Putamen (tissue), 1 donor: ENCODE measurements at regions not wholly inside any gene's neighbourhood (a gene's known extent, or its start where the extent isn't known, plus 50 kb on each side); places are given as distances from the start of the nearest gene placed in this dataset.
"Not testable (repeated sequence)": the region's sequence is repeated elsewhere in the genome, so short reads cannot be mapped to it uniquely, and the experiment has no call there.

Experiments used
- DNase-seq: peaks from one replicate; pipeline ENCODE4 v3.0.0-alpha.2; 2016; ENCODE audit warnings: low spot score

GRCh38 chr21:14058566-14058965 lies 152.2 kb downstream of the LIPI start:
- DNase-seq, result no peak

DNA sequence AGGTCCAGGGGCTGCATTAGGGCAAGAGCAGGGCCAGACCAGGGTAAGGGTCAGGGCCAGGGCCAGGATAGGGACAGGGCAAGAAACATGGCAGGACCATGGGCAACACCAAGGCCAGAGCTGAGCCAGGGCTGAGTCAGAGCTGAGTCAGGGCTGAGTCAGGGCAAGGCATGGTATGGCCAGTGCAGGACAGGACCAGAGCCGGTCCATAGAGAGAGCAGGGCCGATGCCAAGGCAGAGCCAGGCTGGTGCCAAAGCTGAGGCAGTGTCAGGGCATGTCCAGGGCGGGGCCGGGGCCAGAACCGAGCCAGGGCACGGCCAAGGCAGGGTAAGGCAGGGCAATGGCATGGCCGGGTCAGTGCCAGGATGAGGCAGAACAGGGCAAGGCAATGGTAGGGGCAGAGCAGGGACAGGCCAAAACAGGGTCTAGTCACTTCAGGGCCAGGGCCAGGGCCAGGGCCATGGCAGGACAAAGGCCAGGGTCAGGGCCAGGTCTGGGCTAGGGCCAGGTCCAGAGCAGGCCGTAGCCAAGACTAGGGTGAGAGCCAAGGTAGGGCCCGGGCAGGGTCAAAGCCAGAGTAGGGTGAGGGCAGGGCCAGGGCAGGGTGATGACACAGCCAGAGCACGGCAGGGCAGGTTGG lies 152.8 kb downstream of the LIPI start:
- DNase-seq, result not testable (repeated sequence)

GRCh38 chr21:14057313-14057712 lies 153.4 kb downstream of the LIPI start:
- DNase-seq, result no peak

- no peak for DNase-seq
These were observed 154.0 kb downstream of the LIPI start for GRCh38 chr21:14056771-14057191.

DNA sequence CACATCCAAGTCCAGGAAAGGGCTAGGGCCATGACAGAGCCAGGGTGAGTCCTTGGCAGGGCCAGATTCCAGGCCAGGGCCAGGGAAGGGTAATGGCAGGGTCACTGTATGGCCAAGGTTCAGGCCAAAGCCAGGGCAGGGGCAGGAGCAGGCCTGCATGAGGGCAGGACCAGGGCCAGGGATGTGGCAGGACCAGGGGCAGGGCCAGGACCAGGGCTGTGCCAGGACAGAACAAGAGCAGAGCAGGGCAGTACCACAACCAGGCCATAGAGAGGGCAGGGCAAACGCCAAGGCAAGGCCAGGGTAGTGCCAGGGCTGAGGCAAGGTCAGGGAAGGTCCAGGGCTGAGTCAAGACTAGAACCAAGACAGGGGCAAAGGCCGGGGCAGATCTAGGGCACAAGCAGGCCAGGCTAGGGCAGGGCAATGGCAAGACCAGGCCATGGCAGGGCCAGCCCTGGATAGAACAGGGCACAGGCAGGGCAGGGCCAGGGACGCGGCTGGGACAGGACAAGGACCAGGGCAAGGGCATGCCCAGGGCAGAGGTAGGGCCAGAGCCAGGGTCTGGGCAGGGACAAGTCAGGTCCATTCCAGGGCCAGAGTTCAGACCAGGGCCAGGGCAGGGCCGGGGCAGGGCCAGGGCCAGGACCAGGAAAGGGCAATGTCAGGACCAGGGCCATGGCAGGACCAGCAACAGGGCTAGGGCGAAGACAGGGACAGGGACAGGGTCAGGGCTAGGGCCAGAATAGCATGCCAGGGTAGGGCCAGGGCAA lies 154.8 kb downstream of the LIPI start:
- not testable (repeated sequence) for DNase-seq

DNA sequence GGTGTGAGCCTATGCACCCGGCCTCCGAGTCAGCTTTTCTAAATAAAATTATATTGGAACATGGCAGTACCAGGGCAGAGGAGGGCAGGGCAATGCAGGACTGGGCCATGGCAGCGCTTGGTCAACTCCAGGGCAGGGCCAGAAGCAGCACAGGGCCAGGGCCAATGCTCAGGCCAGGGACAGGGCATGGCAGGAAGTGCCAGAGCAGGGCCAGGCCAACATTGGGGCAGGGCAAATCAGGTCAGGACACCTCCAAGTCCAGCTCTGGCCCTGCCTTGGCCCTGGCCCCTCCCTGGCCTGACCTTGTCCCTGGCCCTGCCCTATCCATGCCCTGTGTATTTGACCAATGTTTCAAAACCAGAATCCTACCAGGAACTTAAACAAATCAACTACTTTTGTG lies 156.1 kb downstream of the LIPI start:
- no peak for DNase-seq

- DNase-seq, result no peak
These were observed 160.6 kb downstream of the LIPI start for GRCh38 chr21:14050121-14050520.

DNA sequence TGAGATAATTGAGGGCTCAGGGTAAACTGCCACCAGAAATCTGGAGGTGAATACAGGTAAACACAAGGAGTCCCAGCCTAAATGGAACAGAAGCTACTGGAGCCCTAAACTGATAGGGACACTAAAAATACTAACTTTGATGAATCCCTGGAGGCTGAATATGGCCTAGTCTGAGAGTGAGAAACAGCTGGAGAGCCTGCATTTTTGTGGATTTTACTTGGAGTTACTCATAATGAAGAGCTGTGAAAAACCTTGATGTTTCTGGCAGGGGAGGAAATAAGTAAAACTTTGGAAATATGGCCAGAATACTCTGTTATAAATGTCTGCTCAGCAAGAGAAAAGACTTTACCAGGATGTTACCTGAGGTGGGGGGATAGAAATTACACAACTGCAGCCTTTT lies 164.4 kb downstream of the LIPI start:
- no peak for DNase-seq

DNA sequence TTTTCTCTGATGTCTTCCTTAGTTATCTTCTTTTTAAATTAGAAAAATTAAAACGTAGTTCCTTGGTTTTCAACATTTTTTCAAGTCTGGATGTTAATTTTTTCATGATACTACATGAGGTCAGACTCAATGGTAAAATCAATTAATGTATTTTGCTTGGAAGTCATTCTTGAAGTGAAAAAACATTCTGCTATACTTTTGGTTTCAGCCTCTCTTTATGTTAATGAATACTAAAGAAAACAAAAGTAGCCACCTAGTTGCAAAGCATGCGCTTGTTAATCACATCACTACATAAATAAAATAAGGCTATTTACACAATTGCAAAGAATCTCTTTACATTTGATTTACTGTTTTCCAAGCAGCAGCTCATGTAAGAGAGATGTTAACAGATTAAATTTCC lies 170.4 kb downstream of the LIPI start:
- DNase-seq, result no peak

GRCh38 chr21:14028619-14029018 lies 182.1 kb downstream of the LIPI start:
- not testable (repeated sequence) for DNase-seq

GRCh38 chr21:14027235-14027869 lies 183.4 kb downstream of the LIPI start:
- peak; percentile 88 for DNase-seq

DNA sequence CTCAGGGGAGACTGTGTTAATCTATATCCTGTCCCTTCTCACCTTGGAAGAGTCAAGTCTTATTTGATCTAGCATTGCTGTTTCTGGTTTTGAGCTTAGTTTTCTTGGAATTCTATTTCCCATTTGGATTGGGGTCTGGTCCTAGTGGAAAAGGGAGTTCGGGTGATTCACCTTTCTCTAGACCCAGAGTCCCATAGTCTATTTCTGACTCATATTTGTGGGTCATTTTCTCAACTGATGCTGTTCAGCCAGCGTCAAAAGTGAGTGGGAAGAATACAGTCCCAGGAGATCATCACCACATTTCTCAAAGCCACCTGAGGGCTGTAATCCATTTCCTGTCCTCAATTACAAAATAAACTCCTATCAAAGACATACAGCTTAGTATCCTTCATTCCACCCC lies 190.6 kb downstream of the LIPI start:
- DNase-seq, result not testable (repeated sequence)

- DNase-seq, result not testable (repeated sequence)
These were observed 194.9 kb downstream of the LIPI start for GRCh38 chr21:14015841-14016240.

- not testable (repeated sequence) for DNase-seq
These were observed 196.9 kb downstream of the LIPI start for GRCh38 chr21:14013623-14014498.

- no peak for DNase-seq
These were observed 197.6 kb downstream of the LIPI start for GRCh38 chr21:14013056-14013603.

- DNase-seq, result no peak
These were observed 198.3 kb downstream of the LIPI start for GRCh38 chr21:14012409-14012808.

DNA sequence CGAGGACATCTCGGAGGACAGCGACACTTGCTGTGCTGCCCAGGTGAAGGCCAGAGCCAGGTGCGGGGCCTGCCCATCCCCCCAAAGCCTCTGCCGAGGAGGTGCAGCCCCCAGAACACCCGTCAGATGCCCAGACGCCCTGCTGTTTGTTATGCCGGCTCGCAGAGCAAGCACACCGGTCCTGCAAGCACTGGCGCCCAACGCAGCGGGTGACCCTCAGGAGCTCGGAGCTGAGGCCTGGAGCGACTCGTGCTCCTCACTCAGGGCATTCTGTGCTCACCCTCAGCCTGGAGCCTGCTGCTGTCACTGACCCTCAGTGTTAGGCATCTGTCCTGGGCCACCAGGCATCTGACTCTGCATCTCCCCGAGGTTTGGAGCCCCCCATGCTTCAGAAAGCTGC lies 199.0 kb downstream of the LIPI start:
- DNase-seq, result not testable (repeated sequence)

- not testable (repeated sequence) for DNase-seq
These were observed 199.6 kb downstream of the LIPI start for GRCh38 chr21:14011149-14011548.

DNA sequence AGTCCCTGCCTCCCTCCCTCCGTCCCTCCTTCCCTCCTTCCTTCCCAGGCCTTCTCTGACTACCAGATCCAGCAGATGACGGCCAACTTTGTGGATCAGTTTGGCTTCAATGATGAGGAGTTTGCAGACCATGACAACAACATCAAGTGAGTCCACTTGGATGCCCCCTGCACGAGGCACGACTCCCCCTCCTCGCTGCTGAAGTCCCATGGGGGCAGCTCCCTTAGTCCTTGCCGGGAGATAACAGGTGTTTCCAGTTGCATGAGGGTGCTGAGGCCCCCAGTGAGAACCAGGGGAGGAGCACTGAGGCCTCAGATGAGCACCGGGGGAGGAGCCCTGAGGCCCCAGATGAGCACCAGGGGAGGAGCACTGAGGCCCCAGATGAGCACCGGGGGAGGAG lies 200.0 kb downstream of the LIPI start:
- DNase-seq, result no peak

DNA sequence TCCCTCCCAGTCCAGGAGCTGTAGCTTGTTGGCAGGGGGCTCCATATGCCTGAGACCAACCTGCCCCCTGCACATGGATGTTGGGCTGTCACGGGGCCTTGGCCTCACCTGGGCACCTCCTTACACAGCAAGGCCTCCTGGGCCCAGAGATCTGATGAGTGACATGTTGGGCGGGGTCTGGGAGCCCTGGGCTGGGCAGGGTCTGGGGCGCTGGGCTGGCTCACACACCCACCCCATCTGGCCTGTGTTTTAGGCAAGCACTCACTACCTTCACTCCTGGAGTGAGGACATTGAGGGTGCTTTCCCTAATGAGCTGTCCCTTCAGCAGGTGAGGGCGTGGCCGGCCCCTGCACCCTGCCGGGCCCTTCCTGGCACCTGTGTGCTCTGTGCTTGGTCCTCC lies 200.8 kb downstream of the LIPI start:
- not testable (repeated sequence) for DNase-seq

- not testable (repeated sequence) for DNase-seq
These were observed 201.3 kb downstream of the LIPI start for GRCh38 chr21:14009238-14009981.
